ENCODE measurements at regions not wholly inside any gene's neighbourhood (a gene's known extent, or its start where the extent isn't known, plus 50 kb on each side); places are given as distances from the start of the nearest gene placed in this dataset.

- TF ChIP-seq, protein P1, sequence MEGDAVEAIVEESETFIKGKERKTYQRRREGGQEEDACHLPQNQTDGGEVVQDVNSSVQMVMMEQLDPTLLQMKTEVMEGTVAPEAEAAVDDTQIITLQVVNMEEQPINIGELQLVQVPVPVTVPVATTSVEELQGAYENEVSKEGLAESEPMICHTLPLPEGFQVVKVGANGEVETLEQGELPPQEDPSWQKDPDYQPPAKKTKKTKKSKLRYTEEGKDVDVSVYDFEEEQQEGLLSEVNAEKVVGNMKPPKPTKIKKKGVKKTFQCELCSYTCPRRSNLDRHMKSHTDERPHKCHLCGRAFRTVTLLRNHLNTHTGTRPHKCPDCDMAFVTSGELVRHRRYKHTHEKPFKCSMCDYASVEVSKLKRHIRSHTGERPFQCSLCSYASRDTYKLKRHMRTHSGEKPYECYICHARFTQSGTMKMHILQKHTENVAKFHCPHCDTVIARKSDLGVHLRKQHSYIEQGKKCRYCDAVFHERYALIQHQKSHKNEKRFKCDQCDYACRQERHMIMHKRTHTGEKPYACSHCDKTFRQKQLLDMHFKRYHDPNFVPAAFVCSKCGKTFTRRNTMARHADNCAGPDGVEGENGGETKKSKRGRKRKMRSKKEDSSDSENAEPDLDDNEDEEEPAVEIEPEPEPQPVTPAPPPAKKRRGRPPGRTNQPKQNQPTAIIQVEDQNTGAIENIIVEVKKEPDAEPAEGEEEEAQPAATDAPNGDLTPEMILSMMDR (IDR thresholded peaks at IDR 0.05; ENCODE audit: control insufficient read depth, insufficient read depth, low read depth, low read length, missing control alignments): no peak
- no peak overlapping the region for H3K4me3 ChIP-seq (ENCODE audit: control insufficient read depth, low read depth, low read length)
- DNase-seq (ENCODE audit: low read depth): no peak
Measured at GRCh38 chr1:195820925-195821324, 787.3 kb downstream of the KCNT2 start.

DNA sequence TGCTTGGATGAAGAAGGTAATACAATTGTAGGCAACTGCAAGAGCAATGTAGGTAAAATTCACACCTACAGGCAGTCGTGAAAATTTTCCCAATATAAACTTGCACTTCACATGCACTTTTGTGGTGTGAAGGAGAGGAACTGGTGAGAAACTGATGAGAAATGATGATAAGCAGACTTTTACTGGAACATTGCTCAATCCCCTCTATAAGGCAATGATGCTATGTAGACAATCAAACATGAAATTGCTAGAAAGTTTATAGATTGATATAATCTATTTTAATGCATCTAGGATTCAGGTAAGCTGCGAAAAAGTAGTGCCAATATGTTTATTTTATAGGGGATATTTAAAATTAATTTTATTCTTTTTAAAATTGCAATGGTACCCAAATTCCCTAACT is 802.2 kb downstream of the KCNT2 start:
- TF ChIP-seq, protein P1 (IDR thresholded peaks at IDR 0.05; ENCODE audit: control insufficient read depth, insufficient read depth, low read depth, low read length, missing control alignments): no peak
- H3K4me3 ChIP-seq (ENCODE audit: control insufficient read depth, low read depth, low read length): no peak overlapping the region
- DNase-seq (ENCODE audit: low read depth): no peak

GRCh38 chr1:195804547-195804946 is 803.7 kb downstream of the KCNT2 start:
- TF ChIP-seq, protein P1 (IDR thresholded peaks at IDR 0.05; ENCODE audit: control insufficient read depth, insufficient read depth, low read depth, low read length, missing control alignments): no peak
- no peak overlapping the region for H3K4me3 ChIP-seq (ENCODE audit: control insufficient read depth, low read depth, low read length)
- no peak for DNase-seq (ENCODE audit: low read depth)

DNA sequence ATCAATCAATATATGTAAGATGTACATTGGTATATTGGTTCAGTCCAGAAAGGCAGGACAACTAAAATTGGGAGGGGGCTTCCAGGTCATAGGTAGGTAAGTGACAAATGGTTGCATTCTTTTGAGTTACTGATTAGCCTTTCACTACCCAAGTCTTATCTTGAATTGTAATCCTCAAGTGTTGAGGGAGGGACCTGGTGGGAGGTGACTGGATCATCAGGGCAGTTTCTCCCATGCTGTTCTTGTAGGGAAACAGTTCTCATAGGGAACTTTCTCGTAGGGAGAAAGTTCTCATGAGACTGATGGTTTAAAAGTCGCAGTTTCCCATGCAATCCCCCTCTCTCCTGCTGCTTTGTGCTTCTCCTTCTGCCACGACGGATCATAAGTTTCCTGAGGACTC is 809.2 kb downstream of the KCNT2 start:
- H3K4me3 ChIP-seq (ENCODE audit: control insufficient read depth, low read depth, low read length): no peak overlapping the region
- TF ChIP-seq, protein P1 (IDR thresholded peaks at IDR 0.05; ENCODE audit: control insufficient read depth, insufficient read depth, low read depth, low read length, missing control alignments): no peak
- DNase-seq (ENCODE audit: low read depth): no peak

- TF ChIP-seq, protein P1 (IDR thresholded peaks at IDR 0.05; ENCODE audit: control insufficient read depth, insufficient read depth, low read depth, low read length, missing control alignments): no peak
- H3K4me3 ChIP-seq (ENCODE audit: control insufficient read depth, low read depth, low read length): no peak overlapping the region
- no peak for DNase-seq (ENCODE audit: low read depth)
Measured at GRCh38 chr1:195794225-195794624, 814.0 kb downstream of the KCNT2 start.

GRCh38 chr1:195791796-195792195 is 816.4 kb downstream of the KCNT2 start:
- no peak overlapping the region for H3K4me3 ChIP-seq (ENCODE audit: control insufficient read depth, low read depth, low read length)
- DNase-seq (ENCODE audit: low read depth): no peak
- TF ChIP-seq, protein P1 (IDR thresholded peaks at IDR 0.05; ENCODE audit: control insufficient read depth, insufficient read depth, low read depth, low read length, missing control alignments): no peak

Data from AG09309 (cell line).